ENCODE measurements at regions not wholly inside any gene's neighbourhood (a gene's known extent, or its start where the extent isn't known, plus 50 kb on each side); places are given as distances from the start of the nearest gene placed in this dataset.
"Not testable (repeated sequence)": the region's sequence is repeated elsewhere in the genome, so short reads cannot be mapped to it uniquely, and the experiment has no call there.

- intact Hi-C loops (cut with micrococcal nuclease): no loop called here
Measured at GRCh38 chr10:124152139-124153022, 59.0 kb upstream of the CHST15 start.

GRCh38 chr10:124151466-124152095 lies 58.2 kb upstream of the CHST15 start:
- intact Hi-C loops (cut with micrococcal nuclease): no loop called here

GRCh38 chr10:124150807-124151417 lies 57.5 kb upstream of the CHST15 start:
- intact Hi-C loops (cut with micrococcal nuclease): no loop called here

- intact Hi-C loops (cut with micrococcal nuclease): no loop called here
Measured at GRCh38 chr10:124150189-124150806, 56.9 kb upstream of the CHST15 start.

- intact Hi-C loops (cut with micrococcal nuclease): no loop called here
Measured at GRCh38 chr10:124149189-124150042, 56.0 kb upstream of the CHST15 start.

GRCh38 chr10:124148509-124149188 lies 55.3 kb upstream of the CHST15 start:
- intact Hi-C loops (cut with micrococcal nuclease): not testable (repeated sequence)

GRCh38 chr10:124146483-124146882 lies 53.1 kb upstream of the CHST15 start:
- intact Hi-C loops (cut with micrococcal nuclease): no loop called here

- intact Hi-C loops (cut with micrococcal nuclease): no loop called here
Measured at GRCh38 chr10:124145109-124145870, 51.9 kb upstream of the CHST15 start.

GRCh38 chr10:124144536-124144935 lies 51.1 kb upstream of the CHST15 start:
- intact Hi-C loops (cut with micrococcal nuclease): no loop called here

- intact Hi-C loops (cut with micrococcal nuclease): no loop called here
Measured at GRCh38 chr10:124143721-124144120, 50.3 kb upstream of the CHST15 start.

Data from T-helper 2 cell treated with Interferon-gamma antibody and Interleukin-4, amounts not matched to agents 100 ng/mL and 5 ng/mL, for 36 hours (primary cell).